ENCODE measurements at regions not wholly inside any gene's neighbourhood (a gene's known extent, or its start where the extent isn't known, plus 50 kb on each side); places are given as distances from the start of the nearest gene placed in this dataset.
A peak's percentile ranks its signal among the peaks of the same experiment; 100 is the strongest.
"Not testable (repeated sequence)": the region's sequence is repeated elsewhere in the genome, so short reads cannot be mapped to it uniquely, and the experiment has no call there.

GRCh38 chr11:49389149-49389548 is 180.7 kb upstream of the FOLH1 start:
- H3K36me3 ChIP-seq (ENCODE audit: low read depth, low read length); H3K27ac ChIP-seq (ENCODE audit: low read length); H3K4me2 ChIP-seq (ENCODE audit: low read length); H4K20me1 ChIP-seq (ENCODE audit: low read length); H3K4me3 ChIP-seq (ENCODE audit: low read length); H3F3A ChIP-seq (ENCODE audit: low read length, unreplicated experiment); BruUV-seq (replicated peaks); H3K79me2 ChIP-seq (ENCODE audit: low read length); CTCF ChIA-PET; H3K9ac ChIP-seq (ENCODE audit: low read length); intact Hi-C loops (cut with micrococcal nuclease); H2AFZ ChIP-seq (ENCODE audit: low read length); H3K9me3 ChIP-seq (ENCODE audit: low read length); POLR2A ChIA-PET (ENCODE audit: unreplicated experiment); H3K27me3 ChIP-seq (ENCODE audit: low read length); ATAC-seq; H3K4me1 ChIP-seq (ENCODE audit: insufficient read depth, low read length); H3K9me2 ChIP-seq (replicated peaks; ENCODE audit: low read length): not testable (repeated sequence)
- peak; percentile 4 for DNase-seq

- CTCF ChIA-PET; H3K9me3 ChIP-seq (ENCODE audit: low read length); H3K27ac ChIP-seq (ENCODE audit: low read length); DNase-seq; H3K4me3 ChIP-seq (ENCODE audit: low read length); H3K79me2 ChIP-seq (ENCODE audit: low read length); intact Hi-C loops (cut with micrococcal nuclease); H3K9ac ChIP-seq (ENCODE audit: low read length); ATAC-seq; H3K9me2 ChIP-seq (replicated peaks; ENCODE audit: low read length); H3F3A ChIP-seq (ENCODE audit: low read length, unreplicated experiment); POLR2A ChIA-PET (ENCODE audit: unreplicated experiment); H4K20me1 ChIP-seq (ENCODE audit: low read length); H2AFZ ChIP-seq (ENCODE audit: low read length); H3K4me1 ChIP-seq (ENCODE audit: insufficient read depth, low read length); H3K4me2 ChIP-seq (ENCODE audit: low read length); BruUV-seq (replicated peaks); H3K27me3 ChIP-seq (ENCODE audit: low read length); H3K36me3 ChIP-seq (ENCODE audit: low read depth, low read length): not testable (repeated sequence)
These were observed 176.0 kb upstream of the FOLH1 start for GRCh38 chr11:49384371-49384770.

- Histone ChIP-seq H3K27ac (ENCODE audit: low read length) (no peak overlapping the region), H3K36me3 (ENCODE audit: low read depth, low read length) (no peaks in the 10 kb centered on the region), H2AFZ (ENCODE audit: low read length) (no peak overlapping the region), H3K79me2 (ENCODE audit: low read length) (no peaks in the 10 kb centered on the region), H3K4me3 (ENCODE audit: low read length) (no peak overlapping the region), H3K4me1 (ENCODE audit: insufficient read depth, low read length) (no peaks in the 10 kb centered on the region), H3K9ac (ENCODE audit: low read length) (no peak overlapping the region), H3K9me3 (ENCODE audit: low read length) (no peaks in the 10 kb centered on the region), H3K9me2 (replicated peaks; ENCODE audit: low read length) (no peaks in the 10 kb centered on the region), H3F3A (ENCODE audit: low read length, unreplicated experiment) (no peaks in the 10 kb centered on the region), H3K27me3 (ENCODE audit: low read length) (no peaks in the 10 kb centered on the region), H3K4me2 (ENCODE audit: low read length) (no peak overlapping the region), H4K20me1 (ENCODE audit: low read length) (no peaks in the 10 kb centered on the region)
- ChIA-PET POLR2A (ENCODE audit: unreplicated experiment) (no interaction called here), CTCF (no interaction called here)
- no TSS peak for BruUV-seq (replicated peaks)
- ATAC-seq (no peak), DNase-seq (no peak)
- TF ChIP-seq CTCF (conservative IDR thresholded peaks at IDR 0.05; ENCODE audit: low read depth, low read length) (no peak), EZH2 (IDR thresholded peaks at IDR 0.05; ENCODE audit: low read length, unreplicated experiment) (no peak), EZH2phosphoT487 (IDR thresholded peaks at IDR 0.05; ENCODE audit: borderline replicate concordance, low read length) (no peak)
- intact Hi-C loops (cut with micrococcal nuclease) = no loop called here
These were observed 169.6 kb upstream of the FOLH1 start for GRCh38 chr11:49377978-49378377.

GRCh38 chr11:49373866-49374265 is 165.5 kb upstream of the FOLH1 start:
- BruUV-seq (replicated peaks); H3K27ac ChIP-seq (ENCODE audit: low read length); H2AFZ ChIP-seq (ENCODE audit: low read length); H3K27me3 ChIP-seq (ENCODE audit: low read length); intact Hi-C loops (cut with micrococcal nuclease); H3K9ac ChIP-seq (ENCODE audit: low read length); CTCF ChIA-PET; H3K9me3 ChIP-seq (ENCODE audit: low read length); H3F3A ChIP-seq (ENCODE audit: low read length, unreplicated experiment); H3K4me1 ChIP-seq (ENCODE audit: insufficient read depth, low read length); ATAC-seq; H3K79me2 ChIP-seq (ENCODE audit: low read length); H4K20me1 ChIP-seq (ENCODE audit: low read length); POLR2A ChIA-PET (ENCODE audit: unreplicated experiment); H3K36me3 ChIP-seq (ENCODE audit: low read depth, low read length); H3K4me2 ChIP-seq (ENCODE audit: low read length); DNase-seq; H3K4me3 ChIP-seq (ENCODE audit: low read length); H3K9me2 ChIP-seq (replicated peaks; ENCODE audit: low read length): not testable (repeated sequence)

GRCh38 chr11:49373385-49373784 is 165.0 kb upstream of the FOLH1 start:
- H3K9me3 ChIP-seq (ENCODE audit: low read length); H3K9ac ChIP-seq (ENCODE audit: low read length); CTCF ChIA-PET; DNase-seq; H3K27me3 ChIP-seq (ENCODE audit: low read length); H3K4me3 ChIP-seq (ENCODE audit: low read length); H3K27ac ChIP-seq (ENCODE audit: low read length); H3K79me2 ChIP-seq (ENCODE audit: low read length); intact Hi-C loops (cut with micrococcal nuclease); H2AFZ ChIP-seq (ENCODE audit: low read length); POLR2A ChIA-PET (ENCODE audit: unreplicated experiment); H4K20me1 ChIP-seq (ENCODE audit: low read length); ATAC-seq; H3K9me2 ChIP-seq (replicated peaks; ENCODE audit: low read length); H3F3A ChIP-seq (ENCODE audit: low read length, unreplicated experiment); H3K4me1 ChIP-seq (ENCODE audit: insufficient read depth, low read length); H3K36me3 ChIP-seq (ENCODE audit: low read depth, low read length); H3K4me2 ChIP-seq (ENCODE audit: low read length); BruUV-seq (replicated peaks): not testable (repeated sequence)

- H2AFZ ChIP-seq (ENCODE audit: low read length); CTCF ChIA-PET: not testable (repeated sequence)
These were observed 163.7 kb upstream of the FOLH1 start for GRCh38 chr11:49372137-49372536.

More at GRCh38 chr11:49372137-49372536, 163.7 kb upstream of the FOLH1 start:
- DNase-seq; intact Hi-C loops (cut with micrococcal nuclease); H3K79me2 ChIP-seq (ENCODE audit: low read length); H3K36me3 ChIP-seq (ENCODE audit: low read depth, low read length); H3K27ac ChIP-seq (ENCODE audit: low read length); BruUV-seq (replicated peaks); H3K27me3 ChIP-seq (ENCODE audit: low read length); H3K9me2 ChIP-seq (replicated peaks; ENCODE audit: low read length); H4K20me1 ChIP-seq (ENCODE audit: low read length); H3K9me3 ChIP-seq (ENCODE audit: low read length); H3K9ac ChIP-seq (ENCODE audit: low read length); H3K4me1 ChIP-seq (ENCODE audit: insufficient read depth, low read length); H3K4me2 ChIP-seq (ENCODE audit: low read length); H3K4me3 ChIP-seq (ENCODE audit: low read length); ATAC-seq; POLR2A ChIA-PET (ENCODE audit: unreplicated experiment); H3F3A ChIP-seq (ENCODE audit: low read length, unreplicated experiment): not testable (repeated sequence)

All from PC-3 (cell line).